H1 (cell line): ENCODE measurements at regions not wholly inside any gene's neighbourhood (a gene's known extent, or its start where the extent isn't known, plus 50 kb on each side); places are given as distances from the start of the nearest gene placed in this dataset.

Experiments used
- CTCF ChIA-PET: fragments of 300-600 bp; sonication (Branson Sonifier 250); formaldehyde crosslinking; loops from one replicate; lab custom pipeline; 2021; ENCODE audit not compliant: partially characterized antibody; lab: Charles Lee
- POLR2A ChIA-PET: fragments of 300-600 bp; sonication (Branson Sonifier 250); formaldehyde crosslinking; loops from one replicate; lab custom pipeline; 2021; ENCODE audit warnings: inconsistent platforms; ENCODE audit not compliant: partially characterized antibody; lab: Charles Lee
- DNase-seq, 2 experiments: peaks; one replicate each; pipeline versions ENCODE4 v3.0.0 to v3.0.0-alpha.2; 2010 to 2022; ENCODE audit warnings: low spot score in 2 of 2, low read depth in 1 of 2, mixed read lengths in 1 of 2
- FAIRE-seq: peaks from 2 replicates; lab custom pipeline; 2011; peaks lifted over from hg19 to GRCh38; lab: Jason Lieb, UNC
- H2AFZ ChIP-seq: 2 replicates; pipeline ENCODE4 v1.8.1; 2012; ENCODE audit warnings: low read length, inconsistent platforms
- H2AK5ac ChIP-seq: 2 replicates; pipeline ENCODE4 v1.6.1; 2013; ENCODE audit warnings: low read depth, low read length
- H2BK120ac ChIP-seq: replicated peaks from 2 replicates; pipeline ENCODE3; 2013; ENCODE audit warnings: low read depth, low read length, inconsistent platforms
- H2BK12ac ChIP-seq: 2 replicates; pipeline ENCODE4 v1.6.1; 2013; ENCODE audit warnings: low read depth, low read length
- H2BK15ac ChIP-seq: 2 replicates; pipeline ENCODE4 v1.6.1; 2013; ENCODE audit warnings: low read length
- H2BK20ac ChIP-seq: 2 replicates; pipeline ENCODE4 v1.6.1; 2013; ENCODE audit warnings: low read length
- H2BK5ac ChIP-seq: 2 replicates; pipeline ENCODE4 v1.6.1; 2013; ENCODE audit warnings: low read depth, low read length
- H3K14ac ChIP-seq: 2 replicates; pipeline ENCODE4 v1.6.1; 2013; ENCODE audit warnings: inconsistent platforms; ENCODE audit not compliant: insufficient read length
- H3K18ac ChIP-seq: 2 replicates; pipeline ENCODE4 v1.6.1; 2013; ENCODE audit warnings: low read length; ENCODE audit errors: extremely low read depth
- H3K23ac ChIP-seq: 2 replicates; pipeline ENCODE4 v1.6.1; 2013; ENCODE audit warnings: inconsistent platforms; ENCODE audit not compliant: insufficient read length
- H3K23me2 ChIP-seq: 2 replicates; pipeline ENCODE4 v1.6.1; 2013; ENCODE audit warnings: low read depth, low read length
- H3K27ac ChIP-seq: 2 replicates; pipeline ENCODE4 v1.6.1; 2011; ENCODE audit warnings: low read depth, low read length, inconsistent platforms
- H3K27me3 ChIP-seq, 4 experiments: replicated peaks in 1 of 4; 1 replicate in 1 of 4; 2 replicates in 3 of 4; pipeline versions ENCODE4 v1.6.1 to v1.8.1; 2011 to 2013; ENCODE audit warnings: low read length in 3 of 4, mild to moderate bottlenecking in 3 of 4, inconsistent platforms in 2 of 4, mixed read lengths in 2 of 4, moderate library complexity in 1 of 4; ENCODE audit not compliant: control insufficient read depth in 3 of 4, insufficient read depth in 3 of 4; ENCODE audit errors: extremely low read depth in 1 of 4
- H3K36me3 ChIP-seq, 4 experiments: 2 replicates each; pipeline versions ENCODE4 v1.6.1 to v1.8.1; 2011 to 2013; ENCODE audit warnings: mild to moderate bottlenecking in 4 of 4, low read length in 3 of 4, moderate library complexity in 2 of 4, control low read depth in 1 of 4, inconsistent platforms in 1 of 4; ENCODE audit not compliant: insufficient read depth in 4 of 4, control insufficient read depth in 2 of 4
- H3K4ac ChIP-seq: replicated peaks from 2 replicates; pipeline ENCODE3; 2013; ENCODE audit warnings: low read length, low read depth, mixed read lengths, inconsistent platforms; ENCODE audit not compliant: insufficient read length
- H3K4me1 ChIP-seq, 4 experiments: replicated peaks in 1 of 4; 1 replicate in 1 of 4; 2 replicates in 3 of 4; pipeline versions ENCODE4 v1.6.1 to v1.8.1; 2011 to 2013; ENCODE audit warnings: low read length in 3 of 4, inconsistent platforms in 2 of 4, mixed read lengths in 1 of 4; ENCODE audit not compliant: insufficient read depth in 4 of 4, control insufficient read depth in 3 of 4
- H3K4me2 ChIP-seq, 2 experiments: 2 replicates each; pipeline versions ENCODE4 v1.6.1 to v1.8.1; 2011 to 2013; ENCODE audit warnings: low read depth in 2 of 2, low read length in 2 of 2, control low read depth in 1 of 2, inconsistent platforms in 1 of 2, mild to moderate bottlenecking in 1 of 2; ENCODE audit not compliant: insufficient read depth in 1 of 2
- H3K4me3 ChIP-seq, 4 experiments: fragments of 200-600, 300-600 bp in 1 of 4; sonication (generic), shearing (Covaris generic), sonication (Bioruptor Twin) in 1 of 4; 2 replicates each; pipeline versions ENCODE4 v1.5.1 to v1.8.1; 2011 to 2016; ENCODE audit warnings: low read length in 4 of 4, low read depth in 3 of 4, control low read depth in 2 of 4, inconsistent platforms in 2 of 4, mild to moderate bottlenecking in 2 of 4, mixed read lengths in 1 of 4, moderate library complexity in 1 of 4; ENCODE audit not compliant: insufficient read depth in 2 of 4; ENCODE audit errors: extremely low read depth in 1 of 4
- H3K56ac ChIP-seq: replicated peaks from 2 replicates; pipeline ENCODE3; 2013; ENCODE audit warnings: low read depth, mild to moderate bottlenecking, mixed read lengths, low read length, inconsistent platforms; ENCODE audit not compliant: insufficient read length
- H3K79me1 ChIP-seq: 2 replicates; pipeline ENCODE4 v1.6.1; 2013; ENCODE audit warnings: low read depth, low read length, control low read depth
- H3K79me2 ChIP-seq, 2 experiments: 2 replicates each; pipeline versions ENCODE4 v1.6.1 to v1.8.1; 2012 to 2013; ENCODE audit warnings: low read length in 2 of 2, mild to moderate bottlenecking in 2 of 2, inconsistent platforms in 1 of 2; ENCODE audit not compliant: insufficient read depth in 2 of 2, control insufficient read depth in 1 of 2
- H3K9ac ChIP-seq, 4 experiments: replicated peaks in 1 of 4; 1 replicate in 1 of 4; 2 replicates in 3 of 4; pipeline versions ENCODE4 v1.6.1 to v1.8.1; 2011 to 2013; ENCODE audit warnings: low read depth in 3 of 4, low read length in 3 of 4, control low read depth in 2 of 4, mild to moderate bottlenecking in 2 of 4, moderate library complexity in 2 of 4, inconsistent platforms in 1 of 4; ENCODE audit errors: extremely low read depth in 1 of 4
- H3K9me3 ChIP-seq, 2 experiments: 2 replicates each; pipeline versions ENCODE4 v1.6.1 to v1.8.1; 2012 to 2013; ENCODE audit warnings: mild to moderate bottlenecking in 2 of 2, moderate library complexity in 2 of 2, control low read depth in 1 of 2, inconsistent platforms in 1 of 2, low read depth in 1 of 2, low read length in 1 of 2, mixed read lengths in 1 of 2; ENCODE audit not compliant: insufficient read depth in 2 of 2
- H4K20me1 ChIP-seq, 2 experiments: replicated peaks in 1 of 2; 2 replicates each; pipeline versions ENCODE3 to v1.8.1; 2011 to 2013; ENCODE audit warnings: inconsistent platforms in 2 of 2, low read length in 2 of 2, mild to moderate bottlenecking in 1 of 2; ENCODE audit not compliant: insufficient read depth in 2 of 2, control insufficient read depth in 1 of 2
- H4K5ac ChIP-seq: 2 replicates; pipeline ENCODE4 v1.6.1; 2013; ENCODE audit warnings: low read length, low read depth, mixed read lengths, inconsistent platforms; ENCODE audit not compliant: insufficient read length
- H4K8ac ChIP-seq: 2 replicates; pipeline ENCODE4 v1.8.0; 2013; ENCODE audit warnings: mild to moderate bottlenecking, moderate library complexity, low read length, inconsistent platforms; ENCODE audit not compliant: insufficient read depth; ENCODE audit errors: extremely low read depth
- H4K91ac ChIP-seq: replicated peaks from 2 replicates; pipeline ENCODE3; 2013; ENCODE audit warnings: low read length, mixed read lengths, inconsistent platforms; ENCODE audit not compliant: insufficient read length
- ASH2L ChIP-seq: fragments of 200-600, 300-600 bp; sonication (generic); IDR thresholded peaks from one replicate; pipeline ENCODE4 v1.7.1; 2017; ENCODE audit warnings: low read length
- CHD1 ChIP-seq: IDR thresholded peaks from 2 replicates; pipeline ENCODE4 v1.6.1; 2012; ENCODE audit warnings: low read depth, low read length, improper control_type of control experiment
- EZH2 ChIP-seq: fragments of 200-600 bp; sonication (generic); IDR thresholded peaks from 2 replicates; pipeline ENCODE4 v1.7.1; 2012; ENCODE audit warnings: low read depth, mild to moderate bottlenecking, moderate library complexity, low read length, inconsistent platforms; ENCODE audit not compliant: severe bottlenecking
- GABPA ChIP-seq: IDR thresholded peaks from 2 replicates; pipeline ENCODE4 v1.6.1; 2011; ENCODE audit warnings: mild to moderate bottlenecking, low read length, moderate library complexity, borderline replicate concordance; ENCODE audit not compliant: insufficient read depth
- KDM4A ChIP-seq: IDR thresholded peaks from one replicate; pipeline ENCODE4 v1.7.1; 2012; ENCODE audit warnings: low read depth, mild to moderate bottlenecking, moderate library complexity, low read length, inconsistent platforms; ENCODE audit not compliant: severe bottlenecking
- SP2 ChIP-seq: IDR thresholded peaks from 2 replicates; pipeline ENCODE4 v1.6.1; 2012; ENCODE audit warnings: mild to moderate bottlenecking, low read length, inconsistent platforms
- WGBS, 2 experiments: shearing (Covaris generic) in 1 of 2; methylation state at CpG; one replicate each; pipeline versions ENCODE4 v1.1.6 to v1.1.7; 2013 to 2015; ENCODE audit warnings: low lambda C conversion rate in 2 of 2, mixed read lengths in 2 of 2, inconsistent platforms in 1 of 2, low coverage in 1 of 2, missing lambda C conversion rate in 1 of 2; ENCODE audit not compliant: insufficient replicate concordance in 2 of 2, insufficient coverage in 1 of 2, insufficient read length in 1 of 2; ENCODE audit errors: extremely low coverage in 1 of 2, missing lambda C conversion rate in 1 of 2; 5-methylcytosine and 5-hydroxymethylcytosine counted together
- TF ChIP-seq, protein P1 (sequence below): IDR thresholded peaks from 2 replicates; pipeline ENCODE4 v1.6.1; 2011; ENCODE audit warnings: low read length, improper control_type of control experiment

DNA sequence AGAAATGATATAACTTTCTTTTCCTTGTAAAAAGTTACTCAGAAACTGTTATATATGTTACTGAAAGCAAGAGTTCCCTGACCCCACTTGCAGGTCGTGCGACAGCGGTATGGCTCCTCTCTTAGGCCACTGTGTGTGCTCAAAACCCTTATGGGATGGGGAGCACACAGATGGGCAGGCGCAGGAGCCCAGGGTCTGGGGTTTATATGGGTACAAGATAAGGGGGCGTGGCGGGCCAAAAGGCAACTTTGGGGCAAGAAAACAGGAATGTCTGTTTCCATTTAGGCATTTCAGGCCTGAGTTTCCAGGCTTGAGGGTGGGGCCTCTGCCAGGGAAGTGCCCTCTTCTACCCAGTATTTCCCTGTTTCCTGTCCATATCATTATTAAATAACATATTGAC lies 736.5 kb downstream of the VGLL3 start:
- no peaks in the 10 kb centered on the region for H3K9me3 ChIP-seq
- H3K4me1 ChIP-seq, result 0 out of 7 replicates have a peak, but pooled peaks cover 0 to 2% (median 0%) of the 10 kb centered on the region in 4 experiments
- H3K18ac ChIP-seq, result no peak overlapping the region
- 72% methylated on average over 6 of the region's 6 CpGs; no CpG with 5 or more reads in 1 of the 2 experiments for WGBS, 2 experiments
- DNase-seq (no peak), FAIRE-seq (no peak)
- no peak overlapping the region for H2AK5ac ChIP-seq
- no peak overlapping the region for H4K5ac ChIP-seq
- H4K20me1 ChIP-seq, result no peaks in the 10 kb centered on the region
- H2BK120ac ChIP-seq, result no peak overlapping the region
- no peaks in the 10 kb centered on the region for H3K79me1 ChIP-seq
- H2BK5ac ChIP-seq, result no peak overlapping the region
- no peak overlapping the region for H3K4ac ChIP-seq
- no peak overlapping the region for H3K4me2 ChIP-seq
- H3K4me3 ChIP-seq, result no peak overlapping the region
- no peak overlapping the region for H2BK15ac ChIP-seq
- CTCF ChIA-PET, result no interaction called here
- no peak overlapping the region for H3K23ac ChIP-seq
- no peak overlapping the region for H3K14ac ChIP-seq
- H3K23me2 ChIP-seq, result no peaks in the 10 kb centered on the region
- no peaks in the 10 kb centered on the region for H3K79me2 ChIP-seq
- H2BK20ac ChIP-seq, result no peak overlapping the region
- no peak overlapping the region for H3K9ac ChIP-seq
- H3K27me3 ChIP-seq, result no peaks in the 10 kb centered on the region
- H2AFZ ChIP-seq, result no peak overlapping the region
- no peak overlapping the region for H4K91ac ChIP-seq
- no peak overlapping the region for H3K56ac ChIP-seq
- no peak overlapping the region for H2BK12ac ChIP-seq
- no peak overlapping the region for H3K27ac ChIP-seq
- H4K8ac ChIP-seq, result no peak overlapping the region
- no peaks in the 10 kb centered on the region for H3K36me3 ChIP-seq
- POLR2A ChIA-PET, result no interaction called here
- TF ChIP-seq, protein P1, sequence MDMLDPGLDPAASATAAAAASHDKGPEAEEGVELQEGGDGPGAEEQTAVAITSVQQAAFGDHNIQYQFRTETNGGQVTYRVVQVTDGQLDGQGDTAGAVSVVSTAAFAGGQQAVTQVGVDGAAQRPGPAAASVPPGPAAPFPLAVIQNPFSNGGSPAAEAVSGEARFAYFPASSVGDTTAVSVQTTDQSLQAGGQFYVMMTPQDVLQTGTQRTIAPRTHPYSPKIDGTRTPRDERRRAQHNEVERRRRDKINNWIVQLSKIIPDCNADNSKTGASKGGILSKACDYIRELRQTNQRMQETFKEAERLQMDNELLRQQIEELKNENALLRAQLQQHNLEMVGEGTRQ, result no peak
- TF ChIP-seq SP2 (no peak), ASH2L (no peak), CHD1 (no peak), GABPA (no peak), EZH2 (no peak), KDM4A (no peak)
